Adipocyte (in vitro differentiated cells): ENCODE measurements at regions not wholly inside any gene's neighbourhood (a gene's known extent, or its start where the extent isn't known, plus 50 kb on each side); places are given as distances from the start of the nearest gene placed in this dataset.

Source experiments
- DNase-seq: peaks from one replicate; pipeline ENCODE4 v3.0.0-alpha.2; 2015; ENCODE audit warnings: low read depth
- H3K27me3 ChIP-seq: replicated peaks from 2 replicates; pipeline ENCODE4 v1.7.0; 2013; ENCODE audit warnings: mild to moderate bottlenecking, low read length, moderate library complexity; ENCODE audit not compliant: control insufficient read depth, insufficient read depth
- H3K36me3 ChIP-seq: 2 replicates; pipeline ENCODE4 v1.7.0; 2013; ENCODE audit warnings: low read length, mild to moderate bottlenecking, moderate library complexity; ENCODE audit not compliant: control insufficient read depth, insufficient read depth, severe bottlenecking
- H3K4me1 ChIP-seq: 2 replicates; pipeline ENCODE4 v1.7.0; 2013; ENCODE audit warnings: mild to moderate bottlenecking, low read length, moderate library complexity; ENCODE audit not compliant: control insufficient read depth, insufficient read depth
- H3K4me3 ChIP-seq: 2 replicates; pipeline ENCODE4 v1.7.0; 2013; ENCODE audit warnings: mild to moderate bottlenecking, low read length, moderate library complexity
- H3K9ac ChIP-seq: 2 replicates; pipeline ENCODE4 v1.7.0; 2013; ENCODE audit warnings: mild to moderate bottlenecking, low read length, moderate library complexity
- H3K9me3 ChIP-seq: 2 replicates; pipeline ENCODE4 v1.7.0; 2013; ENCODE audit warnings: mild to moderate bottlenecking, low read length, moderate library complexity; ENCODE audit not compliant: control insufficient read depth

GRCh38 chr5:17893026-17893635 lies 258.9 kb downstream of the TAF11L14 start:
- Histone ChIP-seq H3K4me3 (no peak overlapping the region), H3K9ac (no peak overlapping the region), H3K9me3 (no peaks in the 10 kb centered on the region), H3K27me3 (no peaks in the 10 kb centered on the region), H3K4me1 (peaks cover 19% of the 10 kb centered on the region), H3K36me3 (no peaks in the 10 kb centered on the region)
- DNase-seq: no peak

GRCh38 chr5:17895288-17896033 lies 261.2 kb downstream of the TAF11L14 start:
- peak overlapping the region; percentile 56 for H3K9ac ChIP-seq
- no peak overlapping the region for H3K4me3 ChIP-seq
- H3K36me3 ChIP-seq: no peaks in the 10 kb centered on the region
- no peaks in the 10 kb centered on the region for H3K27me3 ChIP-seq
- peaks cover 19% of the 10 kb centered on the region for H3K4me1 ChIP-seq
- DNase-seq: peak; percentile 73
- H3K9me3 ChIP-seq: no peaks in the 10 kb centered on the region

GRCh38 chr5:17896605-17897004 lies 262.3 kb downstream of the TAF11L14 start:
- Histone ChIP-seq H3K4me3 (no peak overlapping the region), H3K9ac (no peak overlapping the region), H3K36me3 (no peaks in the 10 kb centered on the region), H3K9me3 (no peaks in the 10 kb centered on the region), H3K4me1 (peaks cover 19% of the 10 kb centered on the region), H3K27me3 (no peaks in the 10 kb centered on the region)
- DNase-seq: peak; percentile 84

GRCh38 chr5:17897776-17898175 lies 263.5 kb downstream of the TAF11L14 start:
- Histone ChIP-seq H3K9me3 (no peaks in the 10 kb centered on the region), H3K9ac (no peak overlapping the region), H3K36me3 (no peaks in the 10 kb centered on the region), H3K27me3 (no peaks in the 10 kb centered on the region), H3K4me1 (peaks cover 19% of the 10 kb centered on the region), H3K4me3 (no peak overlapping the region)
- DNase-seq: peak; percentile 17

GRCh38 chr5:17898766-17899165 lies 264.5 kb downstream of the TAF11L14 start:
- Histone ChIP-seq H3K9me3 (no peaks in the 10 kb centered on the region), H3K9ac (no peak overlapping the region), H3K4me3 (no peak overlapping the region), H3K27me3 (no peaks in the 10 kb centered on the region), H3K36me3 (no peaks in the 10 kb centered on the region), H3K4me1 (peaks cover 19% of the 10 kb centered on the region)
- DNase-seq: no peak

- no peak for DNase-seq
- no peaks in the 10 kb centered on the region for H3K27me3 ChIP-seq
- H3K4me1 ChIP-seq: peaks cover 4% of the 10 kb centered on the region
- H3K4me3 ChIP-seq: no peak overlapping the region
- no peak overlapping the region for H3K9ac ChIP-seq
- no peaks in the 10 kb centered on the region for H3K36me3 ChIP-seq
- H3K9me3 ChIP-seq: peaks cover 4% of the 10 kb centered on the region
Observed at GRCh38 chr5:17907094-17907493, 272.8 kb downstream of the TAF11L14 start.

- H3K4me1 ChIP-seq: peaks cover 4% of the 10 kb centered on the region
- no peak overlapping the region for H3K4me3 ChIP-seq
- H3K9ac ChIP-seq: no peak overlapping the region
- no peaks in the 10 kb centered on the region for H3K36me3 ChIP-seq
- H3K27me3 ChIP-seq: no peaks in the 10 kb centered on the region
- H3K9me3 ChIP-seq: no peaks in the 10 kb centered on the region
- DNase-seq: peak; percentile 83
Observed at GRCh38 chr5:17910318-17910717, 276.1 kb downstream of the TAF11L14 start.

- Histone ChIP-seq H3K4me3 (no peak overlapping the region), H3K36me3 (no peaks in the 10 kb centered on the region), H3K4me1 (peaks cover 4% of the 10 kb centered on the region), H3K9ac (no peak overlapping the region), H3K9me3 (no peaks in the 10 kb centered on the region), H3K27me3 (no peaks in the 10 kb centered on the region)
- no peak for DNase-seq
Observed at GRCh38 chr5:17912794-17913193, 278.5 kb downstream of the TAF11L14 start.

- Histone ChIP-seq H3K4me1 (peaks cover 3% of the 10 kb centered on the region), H3K4me3 (no peak overlapping the region), H3K36me3 (no peaks in the 10 kb centered on the region), H3K9me3 (no peaks in the 10 kb centered on the region), H3K27me3 (no peaks in the 10 kb centered on the region), H3K9ac (no peak overlapping the region)
- DNase-seq: no peak
Observed at GRCh38 chr5:17916446-17916845, 282.2 kb downstream of the TAF11L14 start.

GRCh38 chr5:17917465-17917864 lies 283.2 kb downstream of the TAF11L14 start:
- Histone ChIP-seq H3K9me3 (no peaks in the 10 kb centered on the region), H3K27me3 (no peaks in the 10 kb centered on the region), H3K36me3 (no peaks in the 10 kb centered on the region), H3K4me1 (peaks cover 3% of the 10 kb centered on the region), H3K4me3 (no peak overlapping the region), H3K9ac (no peak overlapping the region)
- DNase-seq: no peak

GRCh38 chr5:17918373-17919104 lies 284.3 kb downstream of the TAF11L14 start:
- Histone ChIP-seq H3K27me3 (no peaks in the 10 kb centered on the region), H3K4me3 (no peak overlapping the region), H3K36me3 (no peaks in the 10 kb centered on the region), H3K9me3 (no peaks in the 10 kb centered on the region), H3K9ac (peak overlapping the region; percentile 1), H3K4me1 (peaks cover 3% of the 10 kb centered on the region)
- DNase-seq: peak; percentile 40
